GM12878 (cell line): ENCODE measurements at regions not wholly inside any gene's neighbourhood (a gene's known extent, or its start where the extent isn't known, plus 50 kb on each side); places are given as distances from the start of the nearest gene placed in this dataset.

Experiments
- ATAC-seq: fragments of 200-7000 bp; cut with Tn5 transposase; 3 replicates; pipeline ENCODE4 v1.9.1; 2020; ENCODE audit warnings: mild to moderate bottlenecking, moderate library complexity
- BruUV-seq: library from RNA; stranded (reverse); fragments of 400-500 nt; replicated peaks from 2 replicates; lab custom pipeline; 2021; lab: Mats Ljungman, UMichigan
- CTCF ChIA-PET: fragments of 300-600 bp; sonication (Branson Sonifier 250); formaldehyde crosslinking; extraction: SDS; loops from one replicate; lab custom pipeline; 2021; ENCODE audit warnings: inconsistent platforms; lab: Yijun Ruan, JAX
- POLR2A ChIA-PET: fragments of 350-600 bp; formaldehyde crosslinking; extraction: SDS; loops from one replicate; lab custom pipeline; 2021; ENCODE audit warnings: inconsistent platforms; lab: Charles Lee
- RAD21 ChIA-PET: fragments of 300-600 bp; sonication (Branson Sonifier 250); formaldehyde crosslinking; loops from one replicate; lab custom pipeline; 2023; ENCODE audit warnings: antibody characterized with exemption; ENCODE audit not compliant: unreplicated experiment; lab: Charles Lee
- SMC1A ChIA-PET: fragments of 300-600 bp; sonication (Branson Sonifier 250); formaldehyde crosslinking; loops from one replicate; lab custom pipeline; 2023; ENCODE audit not compliant: unreplicated experiment, uncharacterized antibody; lab: Charles Lee
- DNase-seq: peaks from one replicate; pipeline ENCODE4 v3.0.0-alpha.2; 2011; ENCODE audit warnings: low read depth, low spot score
- FAIRE-seq: peaks from 3 replicates; lab custom pipeline; 2011; peaks lifted over from hg19 to GRCh38; lab: Jason Lieb, UNC
- H2AFZ ChIP-seq: 2 replicates; pipeline ENCODE4 v1.6.0; 2011; ENCODE audit warnings: low read depth, low read length, control low read depth; ENCODE audit not compliant: control insufficient read depth
- H3K27ac ChIP-seq: 2 replicates; pipeline ENCODE4 v1.5.1; 2011; ENCODE audit warnings: control low read depth; ENCODE audit not compliant: control insufficient read depth, insufficient read depth
- H3K27me3 ChIP-seq, 2 experiments: replicated peaks in 1 of 2; 2 replicates each; pipeline versions ENCODE4 v1.6.0 to v1.6.1; 2011; ENCODE audit warnings: low read length in 1 of 2; ENCODE audit not compliant: control insufficient read depth in 2 of 2, insufficient read depth in 2 of 2
- H3K36me3 ChIP-seq, 2 experiments: 2 replicates each; pipeline ENCODE4 v1.5.1; 2011; ENCODE audit warnings: low read length in 1 of 2; ENCODE audit not compliant: control insufficient read depth in 2 of 2, insufficient read depth in 2 of 2
- H3K4me1 ChIP-seq: 2 replicates; pipeline ENCODE4 v1.6.1; 2011; ENCODE audit warnings: mild to moderate bottlenecking, low read length, moderate library complexity, mixed read lengths; ENCODE audit not compliant: control insufficient read depth, insufficient read depth
- H3K4me2 ChIP-seq: 2 replicates; pipeline ENCODE4 v1.6.0; 2011; ENCODE audit warnings: control low read depth; ENCODE audit not compliant: control insufficient read depth, insufficient read depth
- H3K4me3 ChIP-seq: fragments of 200-600 bp; sonication (generic); 2 replicates; pipeline ENCODE4 v1.5.1; 2016
- H3K79me2 ChIP-seq: 2 replicates; pipeline ENCODE4 v1.6.0; 2011; ENCODE audit warnings: low read length; ENCODE audit not compliant: control insufficient read depth, insufficient read depth
- H3K9ac ChIP-seq: 2 replicates; pipeline ENCODE4 v1.8.0; 2011; ENCODE audit warnings: low read length, control low read depth, mixed read lengths; ENCODE audit not compliant: control insufficient read depth, insufficient read depth
- H3K9me3 ChIP-seq: replicated peaks from 3 replicates; pipeline ENCODE4 v1.5.1; 2011; ENCODE audit warnings: mild to moderate bottlenecking, low read length; ENCODE audit not compliant: control insufficient read depth, insufficient read depth
- H4K20me1 ChIP-seq: 2 replicates; pipeline ENCODE4 v1.6.0; 2011; ENCODE audit not compliant: control insufficient read depth, insufficient read depth
- EED ChIP-seq: sonication (generic); IDR thresholded peaks from 2 replicates; pipeline ENCODE4 v1.6.1; 2016; ENCODE audit warnings: antibody characterized with exemption, low read depth
- EP300 ChIP-seq, 2 experiments: fragments of 150-350 bp in 1 of 2; IDR thresholded peaks; 2 replicates each; pipeline ENCODE4 v1.6.1; 2011 to 2012; ENCODE audit warnings: low read depth in 2 of 2, low read length in 2 of 2, borderline replicate concordance in 1 of 2, improper control_type of control experiment in 1 of 2, inconsistent platforms in 1 of 2; ENCODE audit not compliant: control insufficient read depth in 1 of 2
- FOS ChIP-seq: IDR thresholded peaks from 3 replicates; pipeline ENCODE4 v1.6.1; 2011; ENCODE audit warnings: borderline replicate concordance; ENCODE audit not compliant: insufficient read length; ENCODE audit errors: extremely low read depth
- GATAD2B ChIP-seq: fragments of 450-650 bp; conservative IDR thresholded peaks from 2 replicates; pipeline ENCODE4 v1.6.1; 2017; ENCODE audit warnings: low read depth, mild to moderate bottlenecking, moderate library complexity
- HDAC2 ChIP-seq: fragments of 200-600 bp; sonication (generic); IDR thresholded peaks from 2 replicates; pipeline ENCODE4 v1.6.1; 2017
- IKZF1 ChIP-seq: fragments of 450-650 bp; conservative IDR thresholded peaks from 2 replicates; pipeline ENCODE4 v1.6.1; 2017; ENCODE audit warnings: antibody characterized with exemption, mild to moderate bottlenecking
- IRF4 ChIP-seq: IDR thresholded peaks from 2 replicates; pipeline ENCODE4 v1.6.1; 2011; ENCODE audit warnings: low read depth, low read length
- PKNOX1 ChIP-seq: fragments of 450-650 bp; IDR thresholded peaks from 2 replicates; pipeline ENCODE4 v1.6.1; 2016; ENCODE audit warnings: mild to moderate bottlenecking
- RCOR1 ChIP-seq: conservative IDR thresholded peaks from 2 replicates; pipeline ENCODE4 v1.6.1; 2012; ENCODE audit warnings: low read depth, low read length, improper control_type of control experiment
- SIX5 ChIP-seq: IDR thresholded peaks from 2 replicates; pipeline ENCODE4 v1.6.1; 2011; ENCODE audit warnings: mild to moderate bottlenecking, low read depth, low read length, moderate library complexity; ENCODE audit not compliant: severe bottlenecking
- STAT3 ChIP-seq: IDR thresholded peaks from 2 replicates; pipeline ENCODE4 v1.6.1; 2011; ENCODE audit warnings: low read depth, low read length, improper control_type of control experiment
- TBL1XR1 ChIP-seq: IDR thresholded peaks from 2 replicates; pipeline ENCODE4 v1.6.1; 2012; ENCODE audit warnings: low read depth, low read length, improper control_type of control experiment
- WRNIP1 ChIP-seq: IDR thresholded peaks from 2 replicates; pipeline ENCODE4 v1.6.1; 2011; ENCODE audit warnings: low read depth, low read length, improper control_type of control experiment, borderline replicate concordance
- ZNF217 ChIP-seq: fragments of 450-650 bp; IDR thresholded peaks from 2 replicates; pipeline ENCODE4 v1.6.1; 2017; ENCODE audit warnings: antibody characterized with exemption, mild to moderate bottlenecking
- WGBS: methylation state at CpG from one replicate; pipeline ENCODE4 v1.1.6; 2016; ENCODE audit warnings: low lambda C conversion rate; ENCODE audit not compliant: insufficient replicate concordance, insufficient coverage; ENCODE audit errors: missing lambda C conversion rate; 5-methylcytosine and 5-hydroxymethylcytosine counted together
- in situ Hi-C: fragments of 300-500 bp; cut with MboI; formaldehyde crosslinking; loops from 9 replicates; pipeline ENCODE4 v1.14.3; 2018; ENCODE audit warnings: mixed read lengths
- intact Hi-C: fragments of 100-400 bp; cut with micrococcal nuclease; formaldehyde crosslinking; loops from one replicate; pipeline ENCODE4 v1.14.2; 2022; ENCODE audit not compliant: unreplicated experiment
- TF ChIP-seq, protein P1 (sequence below): IDR thresholded peaks from 2 replicates; pipeline ENCODE4 v1.6.1; 2011; ENCODE audit warnings: low read depth, mild to moderate bottlenecking, low read length, moderate library complexity, borderline replicate concordance; ENCODE audit errors: extremely low read depth
- TF ChIP-seq, protein P2 (sequence below): IDR thresholded peaks from 2 replicates; pipeline ENCODE4 v1.6.1; 2012; ENCODE audit warnings: low read length, inconsistent platforms

- ChIA-PET CTCF (no interaction called here), SMC1A (no interaction called here), POLR2A (no interaction called here)
- no peak overlapping the region for H3K9ac ChIP-seq
- DNase-seq (no peak), FAIRE-seq (no peak)
- intact Hi-C loops = no loop called here
- no TSS peak for BruUV-seq
- H2AFZ ChIP-seq = no peak overlapping the region
- TF ChIP-seq HDAC2 (no peak), EP300 (IDR thresholded peaks at IDR 0.05; ENCODE audit: borderline replicate concordance in 1 of 2, control insufficient read depth in 1 of 2, low read depth in 2 of 2, low read length in 2 of 2) (no peak), TBL1XR1 (no peak), IKZF1 (no peak), FOS (no peak), ZNF217 (no peak), SIX5 (no peak), WRNIP1 (no peak), IRF4 (no peak), PKNOX1 (no peak), RCOR1 (no peak), STAT3 (no peak), EED (no peak), GATAD2B (no peak)
- TF ChIP-seq, protein P1, sequence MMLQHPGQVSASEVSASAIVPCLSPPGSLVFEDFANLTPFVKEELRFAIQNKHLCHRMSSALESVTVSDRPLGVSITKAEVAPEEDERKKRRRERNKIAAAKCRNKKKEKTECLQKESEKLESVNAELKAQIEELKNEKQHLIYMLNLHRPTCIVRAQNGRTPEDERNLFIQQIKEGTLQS = no peak
- TF ChIP-seq, protein P2, sequence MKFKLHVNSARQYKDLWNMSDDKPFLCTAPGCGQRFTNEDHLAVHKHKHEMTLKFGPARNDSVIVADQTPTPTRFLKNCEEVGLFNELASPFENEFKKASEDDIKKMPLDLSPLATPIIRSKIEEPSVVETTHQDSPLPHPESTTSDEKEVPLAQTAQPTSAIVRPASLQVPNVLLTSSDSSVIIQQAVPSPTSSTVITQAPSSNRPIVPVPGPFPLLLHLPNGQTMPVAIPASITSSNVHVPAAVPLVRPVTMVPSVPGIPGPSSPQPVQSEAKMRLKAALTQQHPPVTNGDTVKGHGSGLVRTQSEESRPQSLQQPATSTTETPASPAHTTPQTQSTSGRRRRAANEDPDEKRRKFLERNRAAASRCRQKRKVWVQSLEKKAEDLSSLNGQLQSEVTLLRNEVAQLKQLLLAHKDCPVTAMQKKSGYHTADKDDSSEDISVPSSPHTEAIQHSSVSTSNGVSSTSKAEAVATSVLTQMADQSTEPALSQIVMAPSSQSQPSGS = no peak
- TF ChIP-seq, all 136 proteins: peak for 0
- 19% methylated on average over 3 of the region's 3 CpGs for WGBS
- no peaks in the 10 kb centered on the region; the same call in 2 of the 3 replicates for H3K9me3 ChIP-seq
- RAD21 ChIA-PET = no interaction called here
- H3K79me2 ChIP-seq = no peaks in the 10 kb centered on the region
- no peaks in the 10 kb centered on the region for H3K4me1 ChIP-seq
- no peaks in the 10 kb centered on the region for H3K27me3 ChIP-seq
- no peak overlapping the region for H3K4me3 ChIP-seq
- H3K27ac ChIP-seq = no peak overlapping the region
- no peak for ATAC-seq
- no peak overlapping the region for H3K4me2 ChIP-seq
- no peaks in the 10 kb centered on the region for H3K36me3 ChIP-seq
- in situ Hi-C loops = no loop called here
- no peaks in the 10 kb centered on the region for H4K20me1 ChIP-seq
Measured at GRCh38 chr14:98682033-98682432, 590.0 kb downstream of the BCL11B start.
